Astrocyte of the cerebellum (primary cell): ENCODE measurements at regions not wholly inside any gene's neighbourhood (a gene's known extent, or its start where the extent isn't known, plus 50 kb on each side); places are given as distances from the start of the nearest gene placed in this dataset.

ENCODE experiments used
- DNase-seq: peaks from one replicate; pipeline ENCODE4 v3.0.0-alpha.2; 2011; ENCODE audit warnings: low read depth
- H3K4me3 ChIP-seq: 2 replicates; pipeline ENCODE4 v1.5.1; 2011; ENCODE audit warnings: mild to moderate bottlenecking, low read depth, low read length, moderate library complexity
- in situ Hi-C: cut with HindIII; loops from 2 replicates; pipeline ENCODE4 v1.10.0; 2017; ENCODE audit warnings: low sequenced_read_pairs
- TF ChIP-seq, protein P1 (sequence below): IDR thresholded peaks from 2 replicates; pipeline ENCODE4 v1.5.1; 2012; ENCODE audit warnings: low read length, low read depth, moderate library complexity, mild to moderate bottlenecking; ENCODE audit errors: missing control alignments

DNA sequence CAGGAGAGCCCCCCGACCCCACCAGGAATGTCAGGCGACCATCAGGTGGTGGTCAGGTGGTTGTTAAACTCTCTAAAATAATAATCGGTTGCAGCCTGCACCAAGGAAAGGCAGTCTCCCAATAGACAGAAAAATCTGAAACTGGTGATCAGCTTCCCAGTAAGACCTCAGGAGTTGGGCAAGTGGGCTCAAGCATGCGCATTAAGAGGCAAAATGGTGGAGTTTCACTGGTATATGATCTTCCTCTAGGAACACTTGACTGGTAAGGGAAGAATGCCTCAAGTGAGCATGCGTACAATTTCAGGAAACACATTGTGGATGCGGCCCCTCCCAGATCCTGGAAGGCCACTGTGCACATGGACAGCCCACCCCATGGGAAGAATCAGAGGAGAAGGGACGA lies 619.9 kb downstream of the TYW1 start:
- in situ Hi-C loops = no loop called here
- no peak for DNase-seq
- no peak overlapping the region for H3K4me3 ChIP-seq
- TF ChIP-seq, protein P1, sequence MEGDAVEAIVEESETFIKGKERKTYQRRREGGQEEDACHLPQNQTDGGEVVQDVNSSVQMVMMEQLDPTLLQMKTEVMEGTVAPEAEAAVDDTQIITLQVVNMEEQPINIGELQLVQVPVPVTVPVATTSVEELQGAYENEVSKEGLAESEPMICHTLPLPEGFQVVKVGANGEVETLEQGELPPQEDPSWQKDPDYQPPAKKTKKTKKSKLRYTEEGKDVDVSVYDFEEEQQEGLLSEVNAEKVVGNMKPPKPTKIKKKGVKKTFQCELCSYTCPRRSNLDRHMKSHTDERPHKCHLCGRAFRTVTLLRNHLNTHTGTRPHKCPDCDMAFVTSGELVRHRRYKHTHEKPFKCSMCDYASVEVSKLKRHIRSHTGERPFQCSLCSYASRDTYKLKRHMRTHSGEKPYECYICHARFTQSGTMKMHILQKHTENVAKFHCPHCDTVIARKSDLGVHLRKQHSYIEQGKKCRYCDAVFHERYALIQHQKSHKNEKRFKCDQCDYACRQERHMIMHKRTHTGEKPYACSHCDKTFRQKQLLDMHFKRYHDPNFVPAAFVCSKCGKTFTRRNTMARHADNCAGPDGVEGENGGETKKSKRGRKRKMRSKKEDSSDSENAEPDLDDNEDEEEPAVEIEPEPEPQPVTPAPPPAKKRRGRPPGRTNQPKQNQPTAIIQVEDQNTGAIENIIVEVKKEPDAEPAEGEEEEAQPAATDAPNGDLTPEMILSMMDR = no peak

DNA sequence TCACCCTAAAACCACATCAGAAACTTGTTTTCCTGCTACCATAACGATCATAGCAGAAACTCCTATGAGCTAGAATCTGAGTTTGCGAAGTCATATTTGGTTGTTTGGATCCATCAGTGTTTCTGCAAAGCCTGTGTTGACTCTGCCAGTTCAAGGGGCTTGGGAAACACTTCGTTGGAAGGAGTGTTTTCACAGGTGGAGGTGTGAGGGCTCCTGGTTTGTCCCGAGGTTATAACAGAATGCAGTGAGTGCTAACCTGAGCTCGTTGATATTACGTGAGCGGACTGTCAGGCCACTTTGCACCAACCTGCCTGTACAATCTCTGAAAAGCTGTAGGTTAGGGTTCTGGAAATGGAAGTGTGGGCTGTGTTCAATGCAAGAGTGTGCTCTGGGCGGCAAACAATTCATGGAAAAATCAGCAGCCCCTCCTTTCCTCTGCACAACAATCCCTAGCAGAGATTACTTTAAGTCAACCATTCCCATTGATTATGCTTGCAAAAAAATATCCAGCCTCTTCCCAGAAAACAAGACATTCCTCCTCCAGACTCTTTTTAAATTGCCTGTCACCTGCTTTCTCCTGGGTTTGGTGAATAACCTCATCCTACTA lies 622.0 kb downstream of the TYW1 start:
- TF ChIP-seq, protein P1 = no peak
- no peak for DNase-seq
- in situ Hi-C loops = no loop called here
- no peak overlapping the region for H3K4me3 ChIP-seq

DNA sequence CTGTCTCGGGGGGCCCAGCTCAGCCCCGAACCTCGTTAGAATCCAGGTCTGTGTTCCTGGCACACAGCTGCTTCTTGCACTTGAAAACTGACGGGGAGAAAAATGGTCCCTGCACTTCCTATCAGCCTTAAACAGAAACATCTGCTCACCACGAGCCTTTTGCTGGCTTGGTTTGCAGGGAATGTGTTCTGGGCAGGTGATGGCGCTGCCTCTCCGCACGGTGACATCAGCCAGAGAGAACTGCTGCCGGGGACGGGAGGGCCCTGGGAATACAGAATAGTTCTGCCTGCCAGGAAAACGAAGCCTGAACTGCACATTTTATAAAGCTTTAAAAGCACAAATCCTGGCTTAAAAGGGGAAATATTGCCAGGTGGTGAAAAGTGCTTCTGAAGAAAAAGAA lies 622.5 kb downstream of the TYW1 start:
- in situ Hi-C loops = no loop called here
- TF ChIP-seq, protein P1 = no peak
- no peak for DNase-seq
- no peak overlapping the region for H3K4me3 ChIP-seq

DNA sequence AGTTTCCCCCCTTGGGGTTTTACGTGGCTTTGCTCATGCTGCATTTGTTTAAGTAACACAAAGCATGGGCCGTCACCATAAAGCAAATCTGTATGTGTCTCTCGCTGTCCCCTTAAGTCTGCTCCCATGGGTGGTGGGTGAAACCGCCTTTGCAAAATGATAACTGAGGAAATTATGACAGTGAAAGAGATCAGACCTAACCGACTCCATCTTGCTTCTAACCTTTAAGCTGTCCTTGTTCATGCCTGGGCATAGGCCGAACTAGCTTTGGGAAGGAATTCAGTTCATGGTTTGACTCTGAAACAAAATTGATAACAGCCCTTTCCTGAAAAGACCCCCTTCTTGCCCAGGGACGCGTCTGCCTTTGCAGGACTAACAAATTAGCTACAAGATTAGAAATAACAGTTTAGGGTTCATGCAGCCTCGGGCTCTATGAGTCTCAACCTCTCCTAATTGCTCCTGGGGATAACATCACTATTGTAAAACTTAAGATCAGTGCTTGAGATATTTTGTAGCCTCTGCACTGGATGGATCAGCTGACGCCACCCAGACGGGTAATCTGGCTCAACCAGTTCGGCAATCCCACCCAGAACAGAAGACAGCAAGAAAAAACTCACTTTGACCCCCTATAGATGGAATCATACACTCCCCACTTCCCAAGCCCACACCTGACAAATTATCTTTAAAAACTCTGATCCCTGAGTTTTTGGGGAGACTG lies 623.7 kb downstream of the TYW1 start:
- TF ChIP-seq, protein P1 = no peak
- in situ Hi-C loops = no loop called here
- no peak for DNase-seq
- no peak overlapping the region for H3K4me3 ChIP-seq

DNA sequence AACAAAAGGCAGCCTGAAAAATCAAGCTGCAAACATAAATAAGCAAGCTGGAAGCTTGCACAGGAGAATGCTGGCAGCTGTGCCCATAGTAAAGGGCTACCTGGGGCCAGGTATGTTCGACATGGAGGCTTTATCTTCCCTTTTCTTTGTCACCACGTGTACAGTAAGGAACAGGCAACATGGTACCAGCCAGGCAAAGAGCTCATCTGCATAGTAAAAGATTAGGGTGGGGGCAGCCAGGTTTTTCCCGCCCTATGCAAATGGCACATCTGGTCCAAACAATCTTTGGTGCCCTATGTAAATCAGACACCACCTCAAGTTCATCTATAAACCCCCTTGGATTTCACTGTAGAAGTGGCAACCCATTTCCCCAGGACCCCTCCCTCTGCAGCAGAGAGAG lies 625.1 kb downstream of the TYW1 start:
- in situ Hi-C loops = no loop called here
- no peak for DNase-seq
- no peak overlapping the region for H3K4me3 ChIP-seq
- TF ChIP-seq, protein P1 = no peak

DNA sequence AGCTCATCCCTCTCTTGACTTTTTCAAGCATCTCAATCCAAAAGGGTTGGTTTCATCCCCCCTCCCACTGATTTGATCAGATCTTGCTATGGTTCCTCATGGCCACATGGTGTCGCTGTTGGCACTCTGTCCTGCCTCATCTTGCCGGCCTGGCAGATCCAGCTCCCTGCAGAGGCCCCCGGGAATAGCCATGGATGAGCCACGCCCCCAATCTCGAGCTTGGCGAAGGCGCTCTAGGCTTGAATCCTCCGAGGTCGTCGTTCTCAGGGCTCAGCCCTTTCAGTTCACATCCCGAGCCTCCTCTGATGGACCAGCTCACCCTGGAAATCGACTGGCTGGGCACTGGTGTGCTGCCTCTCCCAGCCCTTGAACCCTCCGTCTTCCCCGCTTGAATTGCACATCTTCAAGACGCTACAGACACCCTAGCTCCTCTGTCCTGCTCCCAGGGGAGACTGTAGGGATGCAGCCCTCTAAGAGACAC lies 628.7 kb downstream of the TYW1 start:
- peak; percentile 32 for DNase-seq

More for the DNA sequence above, 628.7 kb downstream of the TYW1 start:
- TF ChIP-seq, protein P1 = peak; percentile 76
- peak overlapping the region; percentile 3 for H3K4me3 ChIP-seq
- in situ Hi-C loops = no loop called here
